Neural progenitor cell (in vitro differentiated cells): ENCODE measurements at regions not wholly inside any gene's neighbourhood (a gene's known extent, or its start where the extent isn't known, plus 50 kb on each side); places are given as distances from the start of the nearest gene placed in this dataset.

Source experiments
- DNase-seq: peaks from one replicate; pipeline ENCODE4 v3.0.0-alpha.2; 2016; ENCODE audit warnings: low spot score
- H2AFZ ChIP-seq: fragments of 200-600 bp; sonication (generic); replicated peaks from 2 replicates; pipeline ENCODE4 v1.6.1; 2016; ENCODE audit warnings: antibody characterized with exemption
- H3F3A ChIP-seq: fragments of 200-600 bp; sonication (generic); 2 replicates; pipeline ENCODE4 v1.6.1; 2016; ENCODE audit warnings: antibody characterized with exemption, low read depth
- H3K27ac ChIP-seq: fragments of 200-600 bp; sonication (generic); 2 replicates; pipeline ENCODE4 v1.5.1; 2016; ENCODE audit warnings: mild to moderate bottlenecking
- H3K27me3 ChIP-seq: fragments of 200-600 bp; sonication (generic); 2 replicates; pipeline ENCODE4 v1.6.1; 2016; ENCODE audit warnings: mild to moderate bottlenecking, moderate library complexity
- H3K36me3 ChIP-seq: fragments of 200-600 bp; sonication (generic); 2 replicates; pipeline ENCODE4 v1.5.1; 2016
- H3K4me1 ChIP-seq: fragments of 200-600 bp; sonication (generic); 2 replicates; pipeline ENCODE4 v1.6.1; 2016; ENCODE audit warnings: mixed run types
- H3K4me2 ChIP-seq: fragments of 200-600 bp; sonication (generic); 2 replicates; pipeline ENCODE4 v1.6.1; 2016
- H3K4me3 ChIP-seq: fragments of 200-600 bp; sonication (generic); 2 replicates; pipeline ENCODE4 v1.5.1; 2016
- H3K79me2 ChIP-seq: fragments of 200-600 bp; sonication (generic); 2 replicates; pipeline ENCODE4 v1.6.1; 2016; ENCODE audit warnings: low read depth
- H3K9ac ChIP-seq: fragments of 200-600 bp; sonication (generic); 2 replicates; pipeline ENCODE4 v1.6.1; 2016
- H3K9me3 ChIP-seq: fragments of 200-600 bp; sonication (generic); 2 replicates; pipeline ENCODE4 v1.5.1; 2016; ENCODE audit warnings: low read depth
- H4K20me1 ChIP-seq: fragments of 200-600 bp; sonication (generic); 2 replicates; pipeline ENCODE4 v1.6.1; 2016; ENCODE audit warnings: low read depth
- H3K27ac Mint-ChIP-seq: 3 replicates; pipeline ENCODE4 v1.8.0; 2021; ENCODE audit warnings: mixed read lengths
- H3K27me3 Mint-ChIP-seq: 2 replicates; pipeline ENCODE4 v1.8.0; 2022; ENCODE audit warnings: low read depth, mild to moderate bottlenecking, inconsistent platforms, moderate library complexity, mixed read lengths; ENCODE audit not compliant: insufficient read depth
- H3K36me3 Mint-ChIP-seq: 3 replicates; pipeline ENCODE4 v1.8.0; 2021; ENCODE audit warnings: mixed read lengths
- H3K4me1 Mint-ChIP-seq: 3 replicates; pipeline ENCODE4 v1.8.0; 2021; ENCODE audit warnings: mixed read lengths
- H3K4me3 Mint-ChIP-seq: 3 replicates; pipeline ENCODE4 v1.8.0; 2021; ENCODE audit warnings: mild to moderate bottlenecking, moderate library complexity, mixed read lengths
- H3K9me3 Mint-ChIP-seq: 3 replicates; pipeline ENCODE4 v1.8.0; 2020; ENCODE audit warnings: mixed read lengths
- EZH2 ChIP-seq: fragments of 200-600 bp; sonication (generic); IDR thresholded peaks from 2 replicates; pipeline ENCODE4 v1.6.1; 2017; ENCODE audit warnings: antibody characterized with exemption, mild to moderate bottlenecking, moderate library complexity
- EZH2phosphoT487 ChIP-seq: fragments of 200-600 bp; sonication (generic); IDR thresholded peaks from 2 replicates; pipeline ENCODE4 v1.6.1; 2017; ENCODE audit warnings: antibody characterized with exemption
- TF ChIP-seq, protein P1 (sequence below): fragments of 200-600 bp; sonication (generic); IDR thresholded peaks from 2 replicates; pipeline ENCODE4 v1.5.1; 2017; ENCODE audit warnings: antibody characterized with exemption, mild to moderate bottlenecking

DNA sequence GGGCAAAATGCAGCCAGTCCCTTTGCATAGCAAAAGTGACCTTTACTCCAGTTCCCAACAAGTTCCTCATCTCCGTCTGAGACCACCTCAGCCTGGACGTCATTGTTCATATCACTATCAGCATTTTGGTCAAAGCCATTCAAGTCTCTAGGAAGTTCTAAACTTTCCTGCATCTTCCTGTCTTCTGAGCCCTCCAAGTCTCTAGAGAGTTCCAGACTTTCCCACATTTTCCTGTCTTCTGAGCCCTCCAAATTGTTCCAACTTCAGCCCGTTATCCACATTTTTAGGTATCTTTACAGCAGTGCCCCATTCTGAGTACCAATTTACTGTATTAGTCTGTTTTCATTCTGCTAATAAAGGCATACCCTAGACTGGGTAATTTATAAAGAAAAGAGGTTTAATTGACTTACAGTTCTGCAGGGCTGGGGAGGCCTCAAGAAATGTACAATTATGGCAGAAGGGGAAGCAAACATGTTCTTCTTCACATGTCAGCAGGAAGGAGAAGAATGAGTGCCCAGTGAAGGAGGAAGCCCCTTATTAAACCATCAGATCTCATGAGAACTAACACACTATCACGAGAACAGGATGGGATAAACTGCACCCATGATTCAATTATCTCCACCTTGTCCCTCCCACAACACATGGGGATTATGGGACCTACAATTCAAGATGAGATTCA is 123.7 kb downstream of the MYCN start:
- Histone ChIP-seq H3F3A (peaks cover 2% of the 10 kb centered on the region), H3K27ac (no peak overlapping the region), H2AFZ (no peak overlapping the region), H3K4me2 (no peak overlapping the region), H3K9me3 (peaks cover 4% of the 10 kb centered on the region), H3K9ac (no peak overlapping the region), H3K36me3 (no peaks in the 10 kb centered on the region), H3K79me2 (no peaks in the 10 kb centered on the region), H4K20me1 (no peaks in the 10 kb centered on the region), H3K27me3 (no peaks in the 10 kb centered on the region), H3K4me3 (no peak overlapping the region), H3K4me1 (no peaks in the 10 kb centered on the region)
- Mint-ChIP-seq H3K27ac (no peak overlapping the region), H3K4me1 (peaks cover 22% of the 10 kb centered on the region), H3K4me3 (no peak overlapping the region), H3K36me3 (peaks cover 10% of the 10 kb centered on the region), H3K9me3 (peaks cover 47% of the 10 kb centered on the region), H3K27me3 (peaks cover 9% of the 10 kb centered on the region)
- no peak for DNase-seq
- TF ChIP-seq EZH2phosphoT487 (no peak), EZH2 (no peak)
- TF ChIP-seq, protein P1, sequence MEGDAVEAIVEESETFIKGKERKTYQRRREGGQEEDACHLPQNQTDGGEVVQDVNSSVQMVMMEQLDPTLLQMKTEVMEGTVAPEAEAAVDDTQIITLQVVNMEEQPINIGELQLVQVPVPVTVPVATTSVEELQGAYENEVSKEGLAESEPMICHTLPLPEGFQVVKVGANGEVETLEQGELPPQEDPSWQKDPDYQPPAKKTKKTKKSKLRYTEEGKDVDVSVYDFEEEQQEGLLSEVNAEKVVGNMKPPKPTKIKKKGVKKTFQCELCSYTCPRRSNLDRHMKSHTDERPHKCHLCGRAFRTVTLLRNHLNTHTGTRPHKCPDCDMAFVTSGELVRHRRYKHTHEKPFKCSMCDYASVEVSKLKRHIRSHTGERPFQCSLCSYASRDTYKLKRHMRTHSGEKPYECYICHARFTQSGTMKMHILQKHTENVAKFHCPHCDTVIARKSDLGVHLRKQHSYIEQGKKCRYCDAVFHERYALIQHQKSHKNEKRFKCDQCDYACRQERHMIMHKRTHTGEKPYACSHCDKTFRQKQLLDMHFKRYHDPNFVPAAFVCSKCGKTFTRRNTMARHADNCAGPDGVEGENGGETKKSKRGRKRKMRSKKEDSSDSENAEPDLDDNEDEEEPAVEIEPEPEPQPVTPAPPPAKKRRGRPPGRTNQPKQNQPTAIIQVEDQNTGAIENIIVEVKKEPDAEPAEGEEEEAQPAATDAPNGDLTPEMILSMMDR: no peak

DNA sequence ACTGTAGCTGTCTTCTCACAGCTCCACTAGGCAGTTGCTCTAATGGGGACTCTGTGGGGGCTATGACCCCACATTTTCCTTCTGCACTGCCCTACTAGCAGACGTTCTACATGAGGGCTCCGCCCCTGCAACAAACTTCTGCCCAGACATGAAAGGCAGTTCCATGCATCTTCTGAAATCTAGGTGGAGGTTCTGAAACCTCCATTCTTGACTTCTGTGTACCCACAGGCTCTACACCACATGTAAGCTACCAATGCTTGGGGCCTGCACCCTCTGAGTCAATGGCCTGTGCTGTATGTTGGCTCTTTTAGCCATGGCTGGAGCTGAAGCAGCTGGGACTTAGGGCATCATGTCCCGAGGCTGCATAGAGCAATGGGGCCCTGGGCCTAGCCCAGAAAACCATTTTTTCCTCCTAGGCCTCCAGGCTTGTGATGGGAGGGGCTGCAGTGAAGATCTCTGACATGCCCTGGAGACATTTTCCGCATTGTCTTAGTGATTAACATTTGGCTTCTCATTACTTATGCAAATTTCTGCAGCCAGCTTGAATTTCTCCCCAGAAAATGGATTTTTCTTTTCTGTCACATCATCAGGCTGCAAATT is 123.0 kb downstream of the MYCN start:
- H3K4me3 Mint-ChIP-seq: no peak overlapping the region
- Histone ChIP-seq H3F3A (no peaks in the 10 kb centered on the region), H3K4me3 (no peak overlapping the region), H4K20me1 (no peaks in the 10 kb centered on the region), H3K27me3 (no peaks in the 10 kb centered on the region), H2AFZ (no peak overlapping the region), H3K36me3 (no peaks in the 10 kb centered on the region), H3K4me2 (no peak overlapping the region), H3K27ac (no peak overlapping the region), H3K9ac (no peak overlapping the region), H3K4me1 (no peaks in the 10 kb centered on the region), H3K9me3 (peaks cover 4% of the 10 kb centered on the region), H3K79me2 (no peaks in the 10 kb centered on the region)
- H3K36me3 Mint-ChIP-seq: peaks cover 10% of the 10 kb centered on the region
- H3K27me3 Mint-ChIP-seq: peaks cover 9% of the 10 kb centered on the region
- TF ChIP-seq, protein P1: no peak
- TF ChIP-seq EZH2phosphoT487 (no peak), EZH2 (no peak)
- peaks cover 17% of the 10 kb centered on the region for H3K4me1 Mint-ChIP-seq
- no peak overlapping the region for H3K27ac Mint-ChIP-seq
- no peak for DNase-seq
- H3K9me3 Mint-ChIP-seq: peaks cover 47% of the 10 kb centered on the region

GRCh38 chr2:16062471-16063250 is 122.3 kb downstream of the MYCN start:
- Histone ChIP-seq H3K4me3 (no peak overlapping the region), H3K4me1 (no peaks in the 10 kb centered on the region), H3K79me2 (no peaks in the 10 kb centered on the region)

More at GRCh38 chr2:16062471-16063250, 122.3 kb downstream of the MYCN start:
- no peak overlapping the region for H2AFZ ChIP-seq
- H3K4me2 ChIP-seq: no peak overlapping the region
- no peak overlapping the region for H3K27ac ChIP-seq
- H3K27ac Mint-ChIP-seq: no peak overlapping the region
- TF ChIP-seq EZH2phosphoT487: no peak
- TF ChIP-seq EZH2: no peak
- TF ChIP-seq, protein P1: no peak
- peaks cover 10% of the 10 kb centered on the region for H3K36me3 Mint-ChIP-seq
- no peaks in the 10 kb centered on the region for H3K36me3 ChIP-seq
- peaks cover 47% of the 10 kb centered on the region for H3K9me3 Mint-ChIP-seq
- H3K9me3 ChIP-seq: peaks cover 4% of the 10 kb centered on the region
- DNase-seq: no peak
- H3K27me3 ChIP-seq: no peaks in the 10 kb centered on the region
- peaks cover 9% of the 10 kb centered on the region for H3K27me3 Mint-ChIP-seq
- H4K20me1 ChIP-seq: no peaks in the 10 kb centered on the region
- no peak overlapping the region for H3K9ac ChIP-seq
- peaks cover 15% of the 10 kb centered on the region for H3K4me1 Mint-ChIP-seq
- H3F3A ChIP-seq: no peaks in the 10 kb centered on the region
- peak overlapping the region; percentile 22 for H3K4me3 Mint-ChIP-seq
